SHP77 (cell line): ENCODE measurements at regions not wholly inside any gene's neighbourhood (a gene's known extent, or its start where the extent isn't known, plus 50 kb on each side); places are given as distances from the start of the nearest gene placed in this dataset.

Experiments
- DNase-seq, 2 experiments: peaks; one replicate each; lab custom pipeline; 2025; lab: John Stamatoyannopoulos, UW

DNA sequence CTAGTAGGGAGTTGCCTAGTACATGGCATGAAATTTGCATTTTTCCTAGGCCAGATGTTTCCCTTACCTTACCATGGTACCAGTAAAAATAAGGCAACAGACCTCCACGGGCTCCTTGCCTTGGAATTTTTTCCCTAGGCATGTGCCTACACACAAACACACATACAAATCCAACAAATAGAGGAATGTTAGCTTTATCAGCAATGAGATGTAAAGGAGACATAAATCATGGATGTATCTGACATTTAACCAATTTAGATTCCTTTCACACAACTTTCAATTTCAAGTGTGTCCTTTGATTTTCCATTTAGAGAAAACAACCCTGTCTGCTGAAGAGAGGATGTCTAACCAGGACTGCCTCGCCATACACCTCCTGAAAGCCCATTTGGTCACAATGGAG is 209.7 kb upstream of the SP4 start:
- no peak for DNase-seq

DNA sequence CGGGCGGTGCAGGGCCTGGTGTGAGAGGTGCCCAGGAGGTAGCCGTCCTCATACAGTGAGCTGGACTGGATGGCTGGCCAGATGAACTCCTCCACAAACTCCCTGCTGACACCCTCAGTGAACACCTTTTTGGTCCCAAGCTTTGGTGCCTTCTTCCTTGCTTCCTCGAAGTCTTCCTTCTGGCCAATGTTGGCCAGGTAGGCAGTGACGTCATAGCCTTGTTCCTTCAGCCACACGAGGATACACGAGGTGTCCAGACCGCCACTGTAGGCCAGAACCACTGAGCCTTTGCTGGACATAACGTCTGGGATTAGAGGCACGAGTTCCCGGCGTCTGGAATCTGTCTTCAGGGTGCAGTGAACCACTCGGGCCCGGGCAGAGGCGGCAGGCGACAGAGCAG is 206.8 kb upstream of the SP4 start:
- no peak for DNase-seq

GRCh38 chr7:21238400-21239116 is 189.3 kb upstream of the SP4 start:
- DNase-seq, result no peak

DNA sequence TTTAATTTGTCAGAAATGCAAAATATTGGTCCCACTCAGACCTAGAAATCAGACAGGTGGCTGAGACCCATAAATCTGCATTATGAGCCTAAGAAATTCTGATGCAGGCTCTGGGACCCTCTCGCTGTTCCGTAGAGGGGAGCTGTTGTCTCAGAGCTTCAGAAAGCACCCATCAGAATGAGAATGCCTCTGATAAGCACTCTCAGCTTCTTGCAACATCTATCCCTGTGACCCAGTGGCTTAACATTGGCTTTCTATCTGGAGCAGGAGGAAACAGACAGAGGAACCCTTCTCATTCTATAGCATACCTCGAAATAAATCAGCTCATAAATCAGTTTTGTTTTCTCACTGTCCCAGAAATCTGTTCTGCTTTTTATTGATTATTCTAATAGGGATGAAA is 184.6 kb upstream of the SP4 start:
- DNase-seq, result no peak

DNA sequence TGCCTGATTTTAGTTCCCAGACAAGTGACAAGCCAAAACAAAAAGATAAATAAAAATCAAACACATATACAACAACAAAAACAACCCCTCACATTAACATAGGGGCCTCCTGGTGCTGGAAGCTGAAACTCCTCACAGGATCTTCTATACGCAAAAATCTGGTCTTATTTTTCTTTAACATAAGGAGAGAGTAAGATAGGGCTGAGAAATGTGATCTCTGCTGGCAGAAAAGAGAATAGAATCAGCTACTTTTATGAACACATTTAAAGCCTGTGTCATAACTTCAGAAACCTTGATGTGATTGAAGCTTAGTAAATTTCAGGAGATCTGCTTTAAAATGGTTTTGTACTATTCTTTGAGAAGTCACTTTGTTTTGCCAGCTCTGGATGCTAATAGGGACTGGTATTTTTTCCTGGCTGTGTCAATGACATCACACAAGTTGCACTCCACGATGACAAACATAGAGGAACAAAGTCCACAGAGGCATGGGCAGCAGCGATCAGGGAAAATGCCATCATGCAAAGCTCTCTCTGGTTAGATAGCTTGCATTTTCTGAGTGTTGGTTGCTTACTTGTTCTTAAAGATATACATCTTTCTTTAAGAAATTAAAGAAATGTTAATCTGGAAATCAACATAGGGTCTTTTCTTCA is 176.6 kb upstream of the SP4 start:
- peak in 1 of 2 experiments; percentile 34 for DNase-seq

DNA sequence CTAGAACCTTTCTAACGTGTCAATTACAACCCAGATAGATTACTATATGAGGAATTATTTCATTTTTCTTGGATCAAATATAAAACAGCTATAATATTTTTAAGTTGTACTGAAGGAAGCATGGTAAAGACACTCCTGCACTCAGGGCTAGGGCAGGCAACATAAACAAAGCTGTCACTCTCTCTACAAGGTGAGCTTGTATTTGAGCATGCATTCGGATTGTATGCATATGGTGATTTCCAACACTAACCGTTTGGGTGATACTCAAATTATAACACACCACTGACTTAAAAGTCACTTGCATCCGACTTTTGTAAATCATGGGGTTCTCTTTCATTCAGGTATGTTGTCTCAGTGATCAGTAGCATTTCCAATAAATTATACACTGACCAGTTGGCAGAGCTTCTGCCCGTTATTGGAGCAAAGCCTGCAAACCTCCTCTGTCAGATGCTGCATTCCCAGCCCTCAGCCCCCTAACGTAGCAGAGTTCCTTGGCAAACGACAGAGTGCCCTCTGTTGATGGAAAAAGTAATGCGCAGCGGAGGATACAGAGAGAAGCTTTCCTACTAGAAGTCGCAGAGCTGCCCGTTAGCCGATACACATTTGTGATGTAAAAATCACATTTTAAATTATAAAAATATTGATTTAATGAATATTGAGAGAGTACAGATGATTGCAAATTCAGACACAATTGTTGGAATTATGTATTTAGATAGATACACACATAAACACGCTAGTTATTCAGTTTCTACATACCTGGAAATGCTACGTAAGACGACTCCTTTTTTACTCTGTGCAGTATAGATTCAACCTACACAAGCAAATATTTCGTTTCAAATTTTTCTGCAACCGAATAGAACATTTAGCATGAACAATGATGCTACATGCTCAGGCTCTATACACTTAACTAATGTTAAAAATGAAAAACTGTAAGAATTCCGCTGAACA is 173.9 kb upstream of the SP4 start:
- peak; percentile 91 to 93 for DNase-seq

GRCh38 chr7:21256310-21256877 is 171.5 kb upstream of the SP4 start:
- DNase-seq, result peak; percentile 52 to 62

GRCh38 chr7:21260939-21261338 is 166.9 kb upstream of the SP4 start:
- DNase-seq, result no peak

GRCh38 chr7:21261627-21262594 is 166.0 kb upstream of the SP4 start:
- DNase-seq, result peak; percentile 62 to 66

GRCh38 chr7:21269021-21269420 is 158.9 kb upstream of the SP4 start:
- no peak for DNase-seq

DNA sequence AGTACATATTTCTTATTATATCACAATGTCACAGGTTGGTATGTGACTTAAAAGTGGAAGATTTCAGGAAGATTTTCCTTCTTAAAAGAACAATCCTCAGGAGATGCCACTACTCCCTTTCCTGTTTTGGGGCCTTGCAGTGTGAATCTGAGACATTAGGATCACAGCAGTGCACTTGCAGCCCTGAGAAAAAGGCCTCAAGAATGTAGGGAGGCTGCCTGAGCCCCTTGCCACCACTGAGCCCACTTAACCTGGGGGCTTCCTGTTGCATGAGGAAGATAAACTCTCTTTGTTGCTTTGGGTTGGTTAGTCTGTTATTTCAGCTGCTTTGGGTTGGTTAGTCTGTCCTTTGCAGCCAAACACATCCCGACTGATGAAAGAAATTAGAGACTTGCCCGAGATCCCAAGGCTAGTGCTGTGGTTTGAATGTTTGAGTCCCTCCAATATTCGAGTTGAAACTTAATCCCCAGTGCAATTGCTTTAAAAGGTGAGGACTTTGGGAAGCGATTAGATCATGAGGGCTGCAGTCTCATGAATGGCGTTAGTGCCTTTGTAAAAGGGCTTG is 151.3 kb upstream of the SP4 start:
- DNase-seq, result no peak

DNA sequence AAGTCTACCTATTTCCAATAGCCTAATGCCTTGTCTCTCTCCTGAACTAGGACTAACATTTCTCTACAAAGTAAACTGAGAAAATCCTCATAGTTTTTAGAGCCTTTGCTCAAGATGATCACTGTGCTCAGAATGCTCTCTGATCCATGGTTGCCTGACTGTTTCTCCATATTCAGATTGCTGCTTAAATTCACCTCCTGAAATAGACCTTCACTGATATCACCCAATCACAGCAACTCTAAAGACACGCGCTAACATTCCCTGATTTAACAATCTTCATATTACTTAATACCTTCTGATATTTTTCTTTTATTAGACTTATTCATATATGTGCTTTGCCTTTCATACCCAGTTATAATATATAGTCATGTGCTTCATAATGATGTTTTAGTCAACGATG is 148.9 kb upstream of the SP4 start:
- no peak for DNase-seq

DNA sequence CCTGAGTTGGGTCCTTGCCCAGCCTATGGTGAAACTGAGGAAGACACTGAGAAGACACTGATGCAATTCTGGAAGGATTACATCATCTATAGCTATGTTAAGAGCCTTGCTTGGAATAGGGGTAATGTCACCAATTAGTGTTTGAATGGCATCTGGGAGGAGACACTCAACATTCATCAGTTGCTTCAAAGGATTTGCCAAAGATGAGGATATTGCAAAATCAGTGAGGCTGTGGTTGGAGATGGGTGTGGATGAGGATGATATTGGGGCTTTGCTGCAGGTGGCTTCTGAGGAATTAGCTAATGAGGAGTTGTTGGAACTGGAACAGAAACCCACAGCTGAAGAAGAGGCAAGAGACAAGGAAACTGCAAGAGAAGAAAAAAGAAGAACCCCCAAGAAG is 146.7 kb upstream of the SP4 start:
- DNase-seq, result no peak

- peak in 1 of 2 experiments; percentile 9 for DNase-seq
These were observed 134.1 kb upstream of the SP4 start for GRCh38 chr7:21293771-21294170.

DNA sequence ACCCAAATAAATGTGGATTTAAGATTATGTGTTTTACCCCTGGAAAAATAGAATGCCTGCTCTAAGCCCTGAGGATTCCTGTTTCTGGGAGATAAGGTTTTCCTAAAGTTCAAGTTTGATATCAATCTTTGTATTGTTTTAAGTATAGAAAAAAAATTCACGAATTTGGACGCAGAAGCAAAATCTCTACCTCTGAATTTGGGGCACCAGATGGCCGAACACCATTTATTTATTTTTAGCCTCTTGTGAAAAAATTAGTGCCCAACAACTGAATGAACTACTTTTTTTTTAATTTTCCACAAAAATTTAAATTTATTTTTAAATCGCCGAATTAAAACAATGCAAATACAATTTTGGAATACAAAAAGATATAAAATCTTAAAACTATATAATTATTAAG is 128.1 kb upstream of the SP4 start:
- no peak for DNase-seq

DNA sequence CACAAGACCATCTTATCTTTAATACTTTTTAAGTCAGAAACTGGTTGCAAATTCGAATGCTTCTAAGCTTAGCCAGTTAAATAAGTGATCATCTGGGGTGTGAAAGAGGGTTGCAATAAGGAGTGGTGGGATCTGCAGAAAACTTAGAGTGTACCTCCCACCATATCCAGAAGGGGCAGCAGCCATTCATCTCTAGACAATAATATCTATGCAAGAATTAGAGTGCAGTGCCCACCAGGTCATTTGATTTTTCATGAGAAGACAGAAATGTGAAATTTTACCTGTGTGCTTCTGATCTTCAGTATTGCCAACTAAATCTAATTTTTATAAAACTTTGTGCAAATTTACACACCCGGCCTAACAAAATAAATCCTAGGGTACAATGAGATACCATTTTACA is 127.2 kb upstream of the SP4 start:
- DNase-seq, result peak; percentile 11 to 26

- DNase-seq, result no peak
These were observed 123.0 kb upstream of the SP4 start for GRCh38 chr7:21304808-21305375.

DNA sequence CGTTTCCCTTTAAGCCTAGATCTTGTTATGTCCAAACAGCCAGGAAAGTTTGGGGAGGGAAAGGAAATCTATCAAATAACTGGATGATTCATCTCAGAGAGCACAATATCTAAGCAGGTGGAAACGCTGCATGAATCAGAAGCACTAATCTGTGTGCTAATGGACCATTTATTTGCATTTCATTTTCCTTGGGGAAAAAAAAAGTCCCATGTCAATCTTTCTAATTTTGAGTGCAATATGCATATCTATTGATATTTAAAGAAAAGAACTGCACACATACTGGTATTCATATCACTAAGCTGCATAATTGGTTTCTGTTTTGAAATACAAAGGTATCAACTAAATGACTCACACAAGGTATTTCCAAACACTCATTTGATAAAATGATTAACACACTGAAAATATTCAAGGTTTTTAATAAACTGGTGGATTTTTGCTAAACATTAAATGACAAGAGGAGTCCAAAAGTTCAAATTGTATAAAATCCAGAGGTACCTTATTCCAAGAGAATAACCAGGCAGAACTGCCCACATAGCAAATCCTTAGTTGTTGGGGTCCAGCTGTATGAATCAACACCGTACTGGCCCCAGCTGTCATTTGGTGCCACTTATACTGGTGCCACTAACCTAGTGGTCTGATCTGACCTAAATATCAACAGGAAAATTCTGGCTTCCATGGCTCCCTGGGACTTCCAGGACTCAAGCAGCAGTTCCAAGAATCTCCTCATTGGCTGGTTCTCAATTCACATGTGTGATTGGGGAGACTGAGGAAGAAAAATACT is 122.2 kb upstream of the SP4 start:
- DNase-seq, result no peak

GRCh38 chr7:21314954-21315353 is 112.9 kb upstream of the SP4 start:
- no peak for DNase-seq
